Heart left ventricle (tissue), 16 donors: ENCODE measurements at regions not wholly inside any gene's neighbourhood (a gene's known extent, or its start where the extent isn't known, plus 50 kb on each side); places are given as distances from the start of the nearest gene placed in this dataset.
A peak's percentile ranks its signal among the peaks of the same experiment; 100 is the strongest.

Experiments used
- ATAC-seq, 4 donors: fragments of 200-7000 bp; cut with Tn5 transposase; one replicate each; pipeline ENCODE4 v1.9.1; 2020 to 2022; ENCODE audit warnings: moderate library complexity in 4 of 4, mild to moderate bottlenecking in 3 of 4, moderate number of reproducible peaks in 1 of 4
- DNase-seq, 5 donors: peaks; one replicate each; pipeline ENCODE4 v3.0.0-alpha.2; 2020
- H3K27ac ChIP-seq, 12 donors: fragments of 200-600 bp; sonication (generic) in 4 of 12; one replicate each; pipeline versions ENCODE4 v1.5.0 to v1.8.0; 2016 to 2022; ENCODE audit warnings: mild to moderate bottlenecking in 2 of 12
- H3K27me3 ChIP-seq, 9 donors: fragments of 200-600 bp; sonication (generic) in 2 of 9; one replicate each; pipeline versions ENCODE4 v1.5.1 to v1.8.0; 2016 to 2022; ENCODE audit warnings: mild to moderate bottlenecking in 3 of 9
- H3K36me3 ChIP-seq, 9 donors: fragments of 200-600 bp; sonication (generic) in 2 of 9; one replicate each; pipeline versions ENCODE4 v1.5.0 to v1.8.0; 2018 to 2022; ENCODE audit warnings: mild to moderate bottlenecking in 2 of 9
- H3K4me1 ChIP-seq, 12 donors: fragments of 200-600 bp; sonication (generic) in 4 of 12; one replicate each; pipeline versions ENCODE4 v1.5.0 to v1.8.0; 2016 to 2022; ENCODE audit warnings: mild to moderate bottlenecking in 3 of 12
- H3K4me3 ChIP-seq, 12 donors: fragments of 200-600 bp; sonication (generic) in 4 of 12; one replicate each; pipeline versions ENCODE4 v1.5.0 to v1.8.0; 2017 to 2022; ENCODE audit warnings: mild to moderate bottlenecking in 9 of 12, moderate library complexity in 4 of 12
- H3K9me3 ChIP-seq, 12 donors: fragments of 200-600 bp; sonication (generic) in 4 of 12; one replicate each; pipeline versions ENCODE4 v1.5.0 to v1.8.0; 2016 to 2022; ENCODE audit warnings: mild to moderate bottlenecking in 1 of 12
- POLR2A ChIP-seq, 2 donors: fragments of 450-650 bp; IDR thresholded peaks; one replicate each; pipeline ENCODE4 v1.6.1; 2017; ENCODE audit warnings: antibody characterized with exemption in 2 of 2, mild to moderate bottlenecking in 2 of 2, moderate library complexity in 2 of 2
- WGBS, 4 donors: extraction: QIAGEN DNeasy Blood & Tissue Kit in 2 of 4; methylation state at CpG; one replicate each; pipeline versions ENCODE4 v1.1.5 to v1.1.7; 2013 to 2018; 5-methylcytosine and 5-hydroxymethylcytosine counted together
- intact Hi-C, 10 donors: fragments of 100-400 bp; cut with DNase I; formaldehyde crosslinking; loops; one replicate each; pipeline versions ENCODE4 v1.11.1 to v1.14.2; 2022
- TF ChIP-seq, protein P1 (sequence below), 12 donors: fragments of 200-600 bp; sonication (generic) in 4 of 12; IDR thresholded peaks; one replicate each; pipeline versions ENCODE4 v1.5.0 to v1.8.0; 2018 to 2022; ENCODE audit warnings: antibody characterized with exemption in 12 of 12, mild to moderate bottlenecking in 5 of 12
- donor health status: ischemic (EF 13 %, LVEDD 7.1; RV severe dilation, severe dysfunction).
- donor health status: healthy with polysubstance abuse.
- donor health status: DM: no; HTN: yes; CAD: no.
- donor health status: DM: no; HTN: no; CAD: no.
- donor health status: ischemic (EF 25% LVEDD 6.9; RV normal size, moderate dysfunction).
- donor health status: ischemic (EF 25% LVEDD 5.7; RV mildly dilated, moderate dysfunction).
- donor health status: healthy.
- donor health status: DM: yes; HTN: yes; CAD: no.
- donor health status: ischemic (EF 35%, LVEDD 5.7; RV mildly dilated, moderate dysfunction).
- donor health status: nonischemic (EF 11% LVEDD 7.7; RV severe dilation, severe dysfunction).
- donor health status: DM: yes; HTN: yes; CAD: no.
- donor health status: PGD.
- donor health status: ischemic (EF 29% LVEDD 5.4; RV normal size, mild dysfunction).
- donor health status: nonischemic (EF 23%, LVEDD 6.1; RV moderate dilation, normal function).

DNA sequence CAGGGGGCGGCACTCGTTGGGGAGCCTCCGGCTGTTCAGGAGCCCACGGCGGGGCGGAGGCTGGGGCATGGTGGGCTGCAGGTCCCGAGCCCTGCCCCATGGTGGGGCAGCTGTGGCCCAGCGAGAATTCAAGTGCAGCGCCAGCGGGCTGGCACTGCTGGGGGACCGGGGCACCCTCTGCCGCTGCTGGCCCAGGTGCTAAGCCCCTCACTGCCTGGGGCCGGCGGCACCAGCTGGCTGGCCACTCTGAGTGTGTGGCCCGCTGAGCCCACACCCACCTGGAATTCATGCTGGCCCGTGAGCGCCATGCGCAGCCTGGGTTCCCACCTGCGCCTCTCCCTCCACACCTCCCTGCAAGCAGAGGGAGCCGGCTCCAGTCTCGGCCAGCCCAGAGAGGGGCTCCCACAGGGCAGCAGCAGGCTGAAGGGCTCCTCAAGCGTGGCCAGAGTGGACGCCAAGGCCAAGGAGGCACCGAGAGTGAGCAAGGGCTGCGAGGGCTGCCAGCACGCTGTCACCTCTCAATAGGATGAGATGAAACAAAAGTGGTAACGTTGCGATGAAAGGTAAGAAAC lies 464.9 kb downstream of the PCDH7 start:
- no peak for ATAC-seq
- Histone ChIP-seq H3K27me3 (no peaks in the 10 kb centered on the region), H3K9me3 (peaks cover 0 to 10% (median 0%) of the 10 kb centered on the region in 12 donors), H3K27ac (no peak overlapping the region), H3K4me3 (no peak overlapping the region), H3K36me3 (no peaks in the 10 kb centered on the region), H3K4me1 (no peaks in the 10 kb centered on the region)
- 74 to 92% (median 82%) methylated on average over 12 to 28 of the region's 28 CpGs for WGBS, 4 donors
- TF ChIP-seq, protein P1, sequence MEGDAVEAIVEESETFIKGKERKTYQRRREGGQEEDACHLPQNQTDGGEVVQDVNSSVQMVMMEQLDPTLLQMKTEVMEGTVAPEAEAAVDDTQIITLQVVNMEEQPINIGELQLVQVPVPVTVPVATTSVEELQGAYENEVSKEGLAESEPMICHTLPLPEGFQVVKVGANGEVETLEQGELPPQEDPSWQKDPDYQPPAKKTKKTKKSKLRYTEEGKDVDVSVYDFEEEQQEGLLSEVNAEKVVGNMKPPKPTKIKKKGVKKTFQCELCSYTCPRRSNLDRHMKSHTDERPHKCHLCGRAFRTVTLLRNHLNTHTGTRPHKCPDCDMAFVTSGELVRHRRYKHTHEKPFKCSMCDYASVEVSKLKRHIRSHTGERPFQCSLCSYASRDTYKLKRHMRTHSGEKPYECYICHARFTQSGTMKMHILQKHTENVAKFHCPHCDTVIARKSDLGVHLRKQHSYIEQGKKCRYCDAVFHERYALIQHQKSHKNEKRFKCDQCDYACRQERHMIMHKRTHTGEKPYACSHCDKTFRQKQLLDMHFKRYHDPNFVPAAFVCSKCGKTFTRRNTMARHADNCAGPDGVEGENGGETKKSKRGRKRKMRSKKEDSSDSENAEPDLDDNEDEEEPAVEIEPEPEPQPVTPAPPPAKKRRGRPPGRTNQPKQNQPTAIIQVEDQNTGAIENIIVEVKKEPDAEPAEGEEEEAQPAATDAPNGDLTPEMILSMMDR (IDR thresholded peaks at IDR 0.05), result no peak
- TF ChIP-seq POLR2A (IDR thresholded peaks at IDR 0.05), result no peak
- intact Hi-C loops, result no loop called here
- peak in 1 of 5 donors; percentile 48 for DNase-seq

DNA sequence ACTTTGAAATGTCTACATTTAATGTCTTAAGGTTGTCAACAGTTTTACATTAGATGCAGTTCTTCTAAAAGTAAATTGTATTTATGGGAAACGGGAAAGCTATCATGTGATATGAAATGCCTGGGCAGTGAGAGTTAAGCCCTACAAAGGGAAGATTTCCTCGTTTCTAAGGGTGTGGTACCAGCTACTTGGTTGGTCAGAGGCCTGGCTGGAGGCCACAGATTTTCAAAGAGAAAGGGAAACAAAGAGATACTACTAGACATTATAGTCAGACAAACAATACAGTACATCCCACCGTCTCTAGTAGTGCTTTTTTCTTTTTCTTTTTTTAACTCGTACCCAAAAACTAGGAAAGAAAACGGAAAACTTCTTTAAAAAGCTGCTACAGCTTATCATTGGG lies 467.8 kb downstream of the PCDH7 start:
- TF ChIP-seq, protein P1 (IDR thresholded peaks at IDR 0.05), result no peak
- TF ChIP-seq POLR2A (IDR thresholded peaks at IDR 0.05), result no peak
- Histone ChIP-seq H3K4me1 (peaks cover 0 to 7% (median 0%) of the 10 kb centered on the region in 12 donors), H3K36me3 (no peaks in the 10 kb centered on the region), H3K27ac (no peak overlapping the region), H3K9me3 (peaks cover 0 to 10% (median 0%) of the 10 kb centered on the region in 12 donors), H3K4me3 (no peak overlapping the region), H3K27me3 (no peaks in the 10 kb centered on the region)
- DNase-seq (no peak), ATAC-seq (no peak)
- 48 to 75% (median 73%) methylated on average over 5 of the region's 5 CpGs for WGBS, 4 donors
- intact Hi-C loops, result no loop called here

DNA sequence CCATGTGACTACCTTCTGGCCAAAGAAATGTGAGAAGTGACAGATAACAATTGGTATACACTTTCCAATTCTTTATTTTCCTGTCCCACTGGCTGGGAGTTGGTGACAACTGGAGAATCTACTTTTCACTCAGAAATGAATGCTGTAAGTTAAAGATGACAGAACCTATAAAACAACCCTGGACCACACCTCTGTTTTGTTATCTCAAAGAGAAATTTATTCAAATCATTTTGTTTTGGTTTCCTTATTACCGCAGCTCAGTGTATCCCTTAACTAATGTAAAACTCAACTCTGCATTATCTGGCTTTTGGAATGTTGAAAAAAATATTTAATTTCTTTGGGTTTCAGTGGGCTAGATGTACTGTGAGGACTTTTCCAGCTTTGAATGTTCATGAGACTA lies 469.8 kb downstream of the PCDH7 start:
- ATAC-seq, result no peak
- no peak overlapping the region for H3K27ac ChIP-seq
- TF ChIP-seq, protein P1 (IDR thresholded peaks at IDR 0.05), result no peak
- no peak for TF ChIP-seq POLR2A (IDR thresholded peaks at IDR 0.05)
- WGBS, 4 donors, result 89 to 98% (median 94%) methylated on average over 1 of the region's 1 CpG
- no peak overlapping the region for H3K4me3 ChIP-seq
- peaks cover 0 to 7% (median 0%) of the 10 kb centered on the region in 12 donors for H3K4me1 ChIP-seq
- H3K9me3 ChIP-seq, result peaks cover 0 to 6% (median 0%) of the 10 kb centered on the region in 12 donors
- H3K36me3 ChIP-seq, result no peaks in the 10 kb centered on the region
- no peak for DNase-seq
- intact Hi-C loops, result no loop called here
- no peaks in the 10 kb centered on the region for H3K27me3 ChIP-seq

DNA sequence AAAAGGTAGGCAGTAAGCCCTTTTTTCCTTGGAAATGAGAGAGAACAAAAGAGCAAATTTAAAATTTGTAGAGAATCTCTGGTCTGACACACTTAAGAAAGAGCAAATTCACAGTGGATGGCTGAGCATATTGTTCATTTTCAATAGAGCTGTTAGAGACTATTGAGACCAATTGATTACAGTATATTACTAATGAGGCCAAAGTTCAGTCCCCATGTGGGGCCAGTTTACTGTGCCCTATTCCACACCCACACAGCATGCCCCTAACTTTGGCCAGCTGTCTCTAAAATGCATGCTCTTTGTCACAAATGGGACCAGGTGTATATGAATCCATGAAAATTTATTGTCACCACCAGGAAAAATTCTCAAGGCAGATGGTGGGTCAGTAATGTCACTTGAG lies 470.5 kb downstream of the PCDH7 start:
- Histone ChIP-seq H3K9me3 (no peaks in the 10 kb centered on the region), H3K4me3 (no peak overlapping the region), H3K27ac (no peak overlapping the region), H3K4me1 (peaks cover 0 to 7% (median 0%) of the 10 kb centered on the region in 12 donors), H3K27me3 (no peaks in the 10 kb centered on the region), H3K36me3 (no peaks in the 10 kb centered on the region)
- ATAC-seq (no peak), DNase-seq (no peak)
- TF ChIP-seq, protein P1 (IDR thresholded peaks at IDR 0.05), result no peak
- no peak for TF ChIP-seq POLR2A (IDR thresholded peaks at IDR 0.05)
- intact Hi-C loops, result no loop called here
